Activated CD4-positive, alpha-beta T cell treated with anti-CD3 and anti-CD28 coated beads, Interleukin-2, Interleukin-4, amounts not matched to agents 100 ng/mL and 50 ng/mL, durations not matched to agents 16 hours and 8 hours (primary cell): ENCODE measurements at regions not wholly inside any gene's neighbourhood (a gene's known extent, or its start where the extent isn't known, plus 50 kb on each side); places are given as distances from the start of the nearest gene placed in this dataset.

Experiments used
- DNase-seq: peaks from one replicate; pipeline ENCODE4 v3.0.0-alpha.2; 2020; ENCODE audit warnings: low spot score

DNA sequence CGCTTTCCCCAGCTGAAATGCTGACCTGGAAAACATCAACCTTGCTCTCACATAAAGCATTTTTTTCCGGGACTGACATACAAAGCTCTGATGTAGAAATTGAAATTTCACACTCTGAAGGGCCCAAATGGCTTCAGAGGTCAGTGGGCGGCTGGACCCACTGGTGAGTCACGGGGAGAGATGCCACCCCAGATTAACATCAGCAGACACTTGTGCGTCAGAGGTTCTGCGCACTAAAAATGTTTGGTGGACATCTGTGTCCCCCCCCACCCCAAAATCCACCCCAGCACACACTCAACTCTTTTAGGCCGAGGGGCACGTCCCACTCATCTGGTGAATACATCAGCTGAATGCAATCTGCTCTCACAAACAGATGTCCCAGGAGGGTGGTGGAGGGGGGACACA lies 208.9 kb downstream of the ASB1 start:
- DNase-seq: no peak

DNA sequence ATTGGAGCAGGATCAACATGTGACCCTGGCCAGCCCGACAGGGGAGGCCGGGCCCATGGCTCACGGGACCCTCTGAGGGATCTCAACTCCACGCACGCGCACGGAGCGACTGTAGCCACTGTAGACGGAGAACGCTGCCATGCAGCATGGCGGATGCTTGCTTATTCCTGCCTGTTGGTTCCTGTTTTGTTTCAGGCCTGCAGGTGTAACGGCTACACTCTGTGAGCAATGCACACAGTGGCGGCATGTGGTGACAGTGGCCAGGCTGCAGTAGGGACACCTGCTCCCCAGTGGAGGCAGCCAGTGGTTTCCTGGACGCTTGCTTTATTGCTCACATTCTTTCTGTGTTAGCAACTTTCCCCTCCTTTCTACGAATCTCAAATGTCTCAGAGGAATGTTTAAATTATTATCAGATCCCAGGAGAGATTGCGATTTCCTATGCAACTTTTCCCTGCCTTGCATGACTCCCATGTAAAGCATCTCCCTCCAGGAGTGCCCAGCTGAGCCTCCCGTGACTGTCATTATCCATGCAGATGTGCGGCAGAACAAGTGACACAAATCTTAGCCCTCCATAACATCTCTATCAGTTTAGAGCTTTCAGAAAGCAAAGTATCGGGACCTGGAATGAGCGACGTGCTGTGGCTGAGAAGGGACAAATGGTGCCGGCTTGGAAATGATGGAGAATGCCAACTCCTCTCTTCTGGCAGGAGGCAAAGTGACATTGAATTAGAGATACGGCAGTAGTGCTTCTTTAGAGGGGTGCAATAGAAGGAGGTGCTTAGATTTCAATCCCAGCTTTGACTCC lies 209.7 kb downstream of the ASB1 start:
- DNase-seq: no peak

DNA sequence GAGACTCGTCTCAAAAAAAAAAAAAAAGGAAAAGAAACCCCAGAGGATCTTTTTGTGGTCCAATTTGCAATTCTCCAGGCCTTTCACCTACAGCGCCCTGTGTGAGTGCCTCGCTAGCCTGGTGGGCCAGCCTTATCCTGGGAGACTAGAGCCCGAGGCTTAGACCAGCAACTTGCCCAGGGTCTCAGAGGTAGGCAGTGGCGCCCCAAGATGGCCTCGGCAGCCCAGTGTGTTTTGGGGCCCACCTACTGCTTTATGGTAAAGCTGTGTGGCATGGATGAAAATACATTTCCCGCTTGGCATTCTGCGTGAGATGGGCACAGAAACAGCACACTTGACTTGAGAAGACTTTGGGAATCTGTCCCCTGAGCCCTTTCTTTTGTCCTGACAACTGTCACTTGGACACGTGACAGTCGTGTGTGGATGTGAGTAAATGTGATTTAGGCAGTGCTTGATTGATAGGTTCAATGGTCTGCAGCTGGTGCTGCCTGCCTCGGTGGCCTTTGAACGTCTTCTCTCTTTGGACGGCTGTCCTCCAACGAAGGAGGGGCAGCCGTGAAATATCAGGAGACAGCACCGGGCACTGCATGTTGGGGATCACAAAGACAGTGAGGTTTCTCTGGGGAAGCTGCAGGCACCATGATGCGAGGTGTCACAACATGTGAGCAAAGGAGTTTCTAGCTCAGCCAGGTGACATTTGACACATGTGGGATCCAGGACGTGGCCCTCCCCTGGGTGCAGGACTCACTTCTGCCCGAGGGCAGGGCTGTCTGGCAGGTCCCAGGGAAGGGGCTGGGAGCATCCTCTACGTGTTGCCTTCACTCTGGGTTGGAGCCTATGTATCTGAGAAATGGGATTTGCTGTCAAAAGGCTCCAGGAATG lies 209.5 kb upstream of the TWIST2 start:
- DNase-seq: no peak

DNA sequence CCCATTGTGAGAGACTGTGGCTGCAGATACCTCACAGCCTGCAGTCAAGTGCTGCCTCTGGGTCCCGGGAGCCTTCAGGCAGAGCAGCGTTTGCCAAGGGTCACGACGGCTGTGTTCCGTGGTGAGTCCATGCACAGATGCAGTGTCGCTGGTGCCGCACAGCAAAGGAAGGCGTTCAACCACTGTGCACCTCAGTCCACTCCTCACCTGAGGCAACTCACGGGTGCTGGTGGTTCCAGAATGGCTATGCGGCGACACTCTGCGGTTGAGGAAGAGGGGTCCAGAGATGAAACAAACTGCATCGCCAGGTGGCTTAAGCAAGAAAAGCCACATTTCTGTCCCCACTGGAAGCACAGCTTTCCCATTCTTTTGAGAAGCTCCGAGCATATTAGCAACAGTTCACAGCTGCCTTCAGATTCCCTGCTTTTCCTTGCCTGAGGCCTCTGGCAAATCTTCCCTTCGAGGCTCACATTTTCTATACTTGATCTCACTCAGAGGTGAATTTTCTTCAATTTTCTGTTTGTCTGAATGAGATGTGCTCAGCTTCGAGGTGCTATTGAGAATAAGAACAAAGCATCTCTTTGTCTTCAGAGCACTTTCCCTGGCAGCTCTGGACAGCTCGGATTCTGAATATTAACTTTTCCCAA lies 208.8 kb upstream of the TWIST2 start:
- no peak for DNase-seq

DNA sequence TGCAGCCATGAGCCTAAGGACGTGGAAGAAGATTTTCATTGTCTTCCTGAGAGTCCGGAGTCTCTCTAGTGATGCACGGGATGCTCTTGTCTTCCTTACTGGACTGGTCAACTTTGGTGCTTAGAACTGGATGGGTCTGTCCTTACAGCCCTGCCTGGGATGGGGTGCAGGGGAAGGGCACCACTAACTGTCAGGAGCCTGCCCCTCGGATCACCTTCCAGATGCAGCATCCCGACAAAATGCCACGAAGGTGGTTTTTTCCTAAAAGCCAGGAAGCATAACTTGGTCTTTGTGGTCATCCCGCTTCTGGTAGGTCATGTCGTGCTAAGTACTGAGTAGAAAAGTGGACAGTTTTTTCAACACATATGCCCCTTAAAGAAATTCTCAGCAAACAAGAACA lies 207.4 kb upstream of the TWIST2 start:
- no peak for DNase-seq

DNA sequence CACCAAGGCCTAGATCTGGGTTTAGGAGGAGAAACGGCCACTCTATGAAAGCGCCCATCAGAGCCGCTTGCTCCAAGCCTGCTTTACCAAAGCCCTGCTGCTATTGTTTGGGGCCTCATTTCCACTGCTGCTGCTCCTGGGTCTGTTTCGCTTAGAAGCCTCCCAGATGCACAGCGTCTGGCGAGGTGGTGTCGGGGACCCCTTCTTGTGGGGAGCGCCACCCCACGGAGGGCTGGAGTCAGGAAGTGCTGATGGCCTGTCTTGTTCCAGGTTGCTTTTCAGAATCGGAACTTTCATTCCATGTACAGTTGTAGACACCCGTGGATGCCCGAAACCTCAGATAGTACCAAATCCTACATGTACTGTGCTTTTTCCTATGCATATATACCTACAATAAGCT lies 204.9 kb upstream of the TWIST2 start:
- DNase-seq: no peak

DNA sequence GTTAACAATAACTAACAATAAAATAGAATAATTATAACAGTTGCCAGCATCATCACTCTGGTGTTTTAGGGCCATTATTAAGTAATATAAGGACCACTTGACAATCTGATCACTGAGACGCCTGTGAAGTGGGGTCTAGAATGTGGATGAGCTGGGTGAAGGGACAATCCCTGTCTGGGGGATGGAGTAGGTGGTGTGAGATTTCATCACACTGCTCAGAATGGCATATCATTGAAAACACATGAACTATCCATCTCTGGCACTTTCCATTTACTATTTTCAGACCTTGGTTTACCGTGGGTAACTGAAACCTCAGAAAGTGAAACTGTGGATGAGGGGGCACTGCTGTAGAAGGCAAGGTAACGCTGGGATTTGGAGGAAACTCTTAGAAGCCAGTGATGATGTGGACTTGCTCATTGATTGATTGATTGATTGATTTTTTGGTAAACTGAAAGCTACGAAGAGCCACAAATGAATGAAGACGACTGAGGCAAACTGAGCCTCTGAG lies 204.4 kb upstream of the TWIST2 start:
- DNase-seq: no peak

DNA sequence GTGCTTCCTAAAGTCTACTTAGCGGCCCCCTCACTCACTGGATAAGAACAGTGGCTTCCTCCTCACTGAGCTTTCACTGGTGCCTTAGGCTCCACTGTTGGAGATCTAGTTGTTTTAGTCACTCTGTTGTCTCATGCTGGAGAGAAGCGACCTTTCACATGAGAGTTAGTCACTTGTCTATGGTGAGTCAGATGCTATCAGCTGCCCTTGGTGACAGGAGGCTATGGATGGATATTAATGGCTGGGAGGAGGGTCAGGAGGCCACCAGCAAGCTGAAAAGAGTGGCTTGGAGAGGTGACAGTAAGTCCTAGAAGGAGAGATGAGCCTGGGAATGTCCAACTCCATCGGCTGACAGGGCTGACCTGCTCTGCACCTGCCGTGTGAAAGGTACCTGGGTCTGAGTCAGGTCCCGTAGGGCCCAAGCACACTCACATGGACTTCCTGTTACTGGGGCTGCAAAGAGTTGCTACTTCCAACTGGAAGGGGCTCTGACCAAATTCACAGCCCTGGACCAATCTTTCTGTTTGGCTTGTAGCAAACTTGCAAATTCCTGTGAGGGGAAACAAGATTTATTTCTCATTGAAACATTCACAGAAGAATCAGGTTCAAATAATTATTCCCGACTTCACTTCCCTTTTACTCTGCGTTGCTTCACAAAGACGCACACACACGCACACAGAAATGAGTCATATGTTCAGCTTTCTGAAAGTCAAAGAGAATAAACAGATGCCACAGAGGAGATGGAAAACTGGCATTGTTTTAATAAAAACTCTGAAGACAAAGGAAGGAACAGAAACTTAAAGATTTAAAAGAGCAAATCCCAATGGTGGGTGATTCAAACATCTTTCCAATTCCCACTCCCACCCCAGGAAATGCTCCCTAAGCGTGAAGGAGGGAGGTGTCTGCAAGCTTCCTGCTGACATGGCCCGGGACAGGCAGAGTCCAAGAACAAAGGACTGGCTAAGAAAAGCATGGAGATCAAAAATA lies 203.5 kb upstream of the TWIST2 start:
- DNase-seq: no peak

DNA sequence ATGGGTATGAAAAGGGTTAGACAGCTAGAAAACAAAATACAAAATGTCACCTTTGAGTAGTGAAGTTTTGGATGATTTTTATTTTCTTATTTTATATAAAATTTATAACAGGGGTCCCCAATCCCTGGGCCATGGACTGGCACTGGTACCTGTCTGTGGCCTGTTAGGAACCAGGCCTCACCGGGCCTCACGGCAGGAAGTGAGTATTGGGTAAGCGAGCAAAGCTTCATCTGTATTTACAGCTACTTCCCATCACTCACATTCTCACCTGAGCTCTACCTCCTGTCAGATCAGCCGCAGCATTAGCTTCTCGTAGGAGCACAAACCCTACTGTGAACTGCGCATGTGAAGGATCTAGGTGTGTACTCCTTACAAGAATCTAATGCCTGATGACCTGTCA lies 202.8 kb upstream of the TWIST2 start:
- no peak for DNase-seq

DNA sequence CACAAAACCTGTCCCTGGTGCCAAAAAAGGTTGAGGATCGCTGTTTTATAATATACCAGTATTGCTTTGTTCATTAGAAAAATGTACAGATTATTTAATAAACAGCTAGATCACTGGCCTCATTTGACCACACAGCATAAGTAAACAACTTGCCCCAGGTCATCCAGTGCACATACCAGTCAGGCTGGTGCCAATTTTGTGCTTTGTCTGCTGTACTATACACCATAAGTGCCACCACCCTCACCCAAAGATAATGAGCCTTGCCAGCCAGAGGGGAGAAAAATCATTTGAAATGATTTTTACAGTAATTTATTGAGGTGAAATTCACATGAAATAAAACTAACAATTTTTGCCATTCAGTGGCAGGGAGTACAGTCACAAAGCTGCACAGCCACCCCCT lies 202.2 kb upstream of the TWIST2 start:
- no peak for DNase-seq

DNA sequence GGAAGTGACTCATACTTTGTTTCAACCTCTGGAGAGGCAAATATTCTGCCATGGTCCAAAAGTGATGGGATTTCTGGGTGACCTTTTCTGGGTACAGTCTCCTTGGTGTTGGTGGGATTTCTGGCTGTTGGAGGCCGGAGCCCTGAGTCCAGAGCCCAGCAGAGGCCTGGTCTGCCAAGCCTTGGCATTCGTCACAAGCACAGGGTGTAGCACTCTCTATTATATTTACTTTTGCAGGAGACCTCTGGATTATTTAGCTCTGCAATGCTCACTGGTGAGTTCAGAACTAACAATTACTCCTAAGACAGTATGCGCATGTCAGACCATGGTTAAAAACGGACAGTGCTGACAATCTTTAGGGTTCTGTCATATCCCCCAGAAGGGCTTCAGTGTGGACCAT lies 201.6 kb upstream of the TWIST2 start:
- no peak for DNase-seq

DNA sequence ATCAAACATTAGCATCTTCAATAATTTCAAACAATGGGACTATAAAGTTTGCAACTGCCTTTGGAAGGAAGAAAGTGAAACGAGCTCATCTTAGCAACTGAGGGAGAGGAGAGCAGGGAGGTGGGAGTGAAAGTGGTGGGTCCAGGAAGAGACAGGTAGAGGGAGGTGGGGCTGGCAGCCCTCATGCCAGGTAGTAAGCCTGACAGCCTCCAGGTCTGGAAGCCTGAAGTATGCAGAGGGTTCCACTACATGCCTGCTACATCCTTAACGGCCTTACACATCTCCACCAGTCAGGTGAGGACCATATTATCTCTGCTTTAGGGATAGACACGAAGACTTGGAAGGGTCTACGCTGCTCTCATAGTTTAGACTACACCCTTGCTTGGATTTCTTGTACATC lies 201.1 kb upstream of the TWIST2 start:
- DNase-seq: no peak

DNA sequence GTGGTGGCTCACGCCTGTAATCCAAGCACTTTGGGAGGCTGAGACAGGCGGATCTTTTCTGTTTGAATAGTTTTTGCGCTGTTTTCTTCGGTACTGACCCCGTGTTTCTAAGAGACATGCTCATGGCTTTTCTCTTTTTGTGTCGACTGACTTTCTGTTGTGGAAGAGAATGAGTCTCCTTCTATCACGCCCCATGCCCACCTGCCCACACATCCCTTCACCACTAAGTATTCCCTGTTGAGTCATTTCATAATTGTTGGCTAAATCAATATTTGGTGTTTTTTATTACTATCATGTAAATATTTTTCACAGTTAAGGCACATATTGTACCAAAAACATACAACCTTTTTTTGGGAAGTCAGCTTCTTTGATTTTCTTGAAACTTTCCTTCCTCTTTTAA lies 198.8 kb upstream of the TWIST2 start:
- no peak for DNase-seq

DNA sequence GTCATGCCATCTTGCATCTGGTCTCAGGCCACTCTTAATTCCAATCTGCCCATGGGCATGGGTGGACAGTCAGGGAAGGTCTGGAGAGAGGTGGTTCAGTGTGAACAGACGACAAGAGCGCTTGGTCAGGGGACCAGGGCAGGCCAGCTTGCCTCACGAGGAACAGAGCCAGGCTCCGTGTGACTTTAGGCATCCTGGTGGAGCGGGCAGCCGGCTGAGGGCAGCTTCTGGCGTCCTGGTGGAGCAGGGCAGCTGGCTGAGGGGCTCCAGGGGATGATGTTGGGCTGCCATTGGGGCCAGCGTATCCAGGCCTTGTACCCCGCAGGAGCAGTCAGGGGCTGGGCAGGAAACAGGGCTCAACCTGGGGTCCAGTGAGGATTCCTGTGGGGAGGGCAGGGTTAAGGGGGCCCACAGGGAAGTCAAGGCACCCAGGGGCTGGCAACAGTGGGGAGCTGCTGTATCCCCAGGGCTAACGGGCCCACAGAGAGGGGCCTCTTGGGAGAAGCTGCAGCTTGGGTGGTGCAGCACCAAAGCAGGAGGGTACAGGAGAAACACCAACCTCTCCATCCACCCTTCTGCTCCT lies 197.9 kb upstream of the TWIST2 start:
- DNase-seq: no peak

DNA sequence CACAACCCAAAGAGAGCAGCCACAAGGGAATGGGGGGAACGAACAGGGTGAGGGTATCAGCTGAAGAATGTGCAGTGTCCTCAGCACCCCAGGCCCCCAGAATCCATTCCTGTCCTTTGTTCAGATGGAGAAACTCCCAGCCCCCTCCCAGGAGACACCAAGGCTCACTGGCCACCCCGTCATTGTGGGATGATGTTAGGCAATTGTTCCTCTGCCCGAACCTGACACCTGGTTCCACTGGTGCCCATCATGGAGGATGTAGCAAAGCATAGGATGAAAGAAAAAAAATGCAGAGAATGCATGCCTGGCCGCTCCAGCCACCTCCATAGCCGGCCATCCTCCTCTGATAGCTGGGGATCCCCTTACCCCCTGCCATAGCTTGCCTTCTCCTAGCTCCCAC lies 197.3 kb upstream of the TWIST2 start:
- no peak for DNase-seq

DNA sequence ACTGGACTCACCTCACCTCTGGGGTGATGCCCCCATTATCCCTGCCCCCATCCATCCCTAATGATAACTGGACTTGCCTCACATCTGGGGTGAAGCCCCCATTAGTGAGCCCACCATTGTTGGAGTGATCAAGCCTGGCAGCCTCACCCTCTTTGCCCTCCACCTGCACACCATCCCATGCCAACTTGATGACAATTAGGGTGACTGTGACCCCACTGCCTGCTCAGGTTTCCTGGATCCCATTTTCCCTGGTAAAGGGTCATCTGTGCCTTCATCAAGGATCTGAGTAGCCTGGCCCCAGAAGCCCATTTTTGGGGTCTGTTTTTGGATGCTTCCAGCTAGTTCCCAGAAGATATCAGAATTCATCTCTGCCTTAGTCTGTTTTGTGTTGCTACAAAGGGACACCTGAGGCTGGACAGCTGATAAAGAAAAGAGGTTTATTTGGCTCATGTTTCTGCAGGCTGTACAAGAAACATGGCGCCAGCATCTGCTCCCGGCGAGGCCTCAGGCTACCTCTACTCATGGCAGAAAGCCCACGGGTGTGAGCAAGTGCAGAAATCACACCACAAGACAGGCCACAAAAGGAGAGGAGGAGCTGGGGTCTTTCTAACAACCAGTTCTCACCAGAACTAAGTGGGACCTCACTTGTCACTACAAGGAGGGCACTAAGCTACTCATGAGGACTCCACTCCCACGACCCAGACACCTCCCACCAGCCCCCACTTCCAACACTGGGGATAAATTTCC lies 196.4 kb upstream of the TWIST2 start:
- no peak for DNase-seq

DNA sequence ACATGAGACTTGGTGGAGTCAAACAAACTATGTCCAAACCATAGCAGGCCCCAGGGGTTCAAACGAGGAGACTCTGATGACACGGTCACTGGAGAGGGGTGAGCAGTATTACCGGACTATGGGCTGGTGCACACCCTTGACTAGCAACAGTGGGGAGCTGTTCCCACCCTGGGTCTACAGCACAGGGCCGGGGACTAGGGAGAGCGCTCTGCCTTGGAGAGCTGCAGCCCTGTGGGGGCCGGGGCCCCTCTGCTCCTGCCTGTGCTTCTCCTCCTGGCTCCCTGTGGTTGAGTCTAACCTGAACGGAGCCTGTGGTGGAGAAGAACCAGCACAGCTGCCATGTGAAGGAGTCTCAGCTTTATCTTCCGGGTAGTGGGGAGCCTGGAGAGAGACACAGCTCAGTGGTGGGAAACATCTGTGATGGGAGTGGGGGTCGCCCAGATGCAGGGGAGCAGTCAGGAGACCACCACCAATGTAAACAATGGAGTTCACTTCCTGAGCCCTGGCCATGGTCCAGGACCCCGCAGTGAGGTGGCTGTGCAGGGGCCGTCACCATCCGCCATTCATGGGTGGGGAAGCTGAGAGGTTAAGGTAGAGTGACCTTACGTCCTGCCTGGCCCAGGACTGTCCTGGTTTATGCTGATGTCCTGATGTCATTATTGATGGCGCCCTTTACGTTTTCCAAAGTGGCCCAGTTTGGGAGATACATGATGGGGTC lies 195.7 kb upstream of the TWIST2 start:
- no peak for DNase-seq

DNA sequence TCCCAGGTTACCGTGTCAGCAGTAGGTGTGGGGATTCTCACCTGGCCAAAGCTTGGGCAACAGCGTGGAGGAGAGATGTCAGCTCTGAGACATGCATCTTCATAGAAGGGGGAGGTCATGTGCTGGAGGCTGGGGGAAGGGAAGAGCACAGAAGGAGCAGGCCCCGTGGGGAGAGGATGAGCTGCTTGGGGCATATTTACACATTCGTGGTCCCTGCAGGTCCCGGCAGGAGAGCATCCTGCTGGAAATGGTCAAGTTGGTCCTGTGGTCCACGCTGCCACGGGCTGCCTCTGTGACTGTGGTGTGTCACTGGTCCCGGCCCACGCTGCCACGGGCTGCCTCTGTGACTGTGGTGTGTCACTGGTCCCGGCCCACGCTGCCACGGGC lies 195.1 kb upstream of the TWIST2 start:
- no peak for DNase-seq

DNA sequence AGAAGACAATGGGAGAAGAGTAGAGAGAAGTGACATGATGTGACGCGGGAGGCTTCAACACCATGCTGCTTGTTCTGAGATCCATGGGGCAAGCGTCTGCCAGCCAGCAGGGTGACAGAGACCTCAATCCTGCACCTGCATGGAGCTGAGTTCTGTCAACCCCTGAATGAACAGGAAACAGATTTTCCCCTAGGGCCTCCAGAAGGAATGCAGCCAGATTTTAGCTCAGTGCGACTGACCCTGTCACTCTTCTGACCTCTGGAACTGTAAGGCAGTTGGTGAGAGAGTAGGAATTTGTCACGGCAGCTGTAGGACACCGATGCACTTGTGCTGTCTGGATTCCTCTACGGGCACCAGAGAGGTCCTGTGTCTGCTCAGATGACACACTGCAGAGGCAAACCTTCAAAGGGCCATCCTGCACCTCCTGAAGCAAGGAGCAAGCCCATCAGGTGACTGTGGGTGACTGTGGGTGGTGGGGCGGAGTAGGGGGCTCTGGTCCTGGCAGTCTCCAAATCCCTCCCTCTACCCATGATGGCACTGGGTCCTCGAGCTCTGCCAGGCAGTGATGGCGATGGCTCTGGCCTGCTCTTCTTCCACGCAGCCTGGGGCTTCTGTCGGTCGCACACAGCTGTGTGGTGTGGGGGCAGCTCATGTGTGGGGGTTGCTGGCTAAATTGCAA lies 194.3 kb upstream of the TWIST2 start:
- DNase-seq: no peak
